ENCODE measurements at regions not wholly inside any gene's neighbourhood (a gene's known extent, or its start where the extent isn't known, plus 50 kb on each side); places are given as distances from the start of the nearest gene placed in this dataset.

DNA sequence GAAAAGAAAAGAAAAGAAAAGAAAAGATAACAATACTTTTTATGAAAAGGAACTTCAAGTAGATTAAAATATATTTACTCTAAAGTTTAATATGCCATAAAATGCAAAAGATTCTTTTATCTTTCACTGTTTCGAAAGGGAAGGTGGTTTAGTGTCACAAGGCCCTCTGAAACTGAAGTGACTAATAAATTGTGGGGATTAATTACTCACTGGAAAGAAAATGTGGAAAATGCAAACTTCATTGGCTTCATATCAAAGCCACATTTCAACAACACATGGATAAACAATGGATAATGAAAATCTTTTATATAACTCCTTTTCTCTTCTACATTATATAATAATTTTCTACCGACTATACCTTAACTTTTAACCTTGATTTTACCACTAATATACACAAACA is 320.5 kb upstream of the RSPO3 start:
- TF ChIP-seq, protein P1, sequence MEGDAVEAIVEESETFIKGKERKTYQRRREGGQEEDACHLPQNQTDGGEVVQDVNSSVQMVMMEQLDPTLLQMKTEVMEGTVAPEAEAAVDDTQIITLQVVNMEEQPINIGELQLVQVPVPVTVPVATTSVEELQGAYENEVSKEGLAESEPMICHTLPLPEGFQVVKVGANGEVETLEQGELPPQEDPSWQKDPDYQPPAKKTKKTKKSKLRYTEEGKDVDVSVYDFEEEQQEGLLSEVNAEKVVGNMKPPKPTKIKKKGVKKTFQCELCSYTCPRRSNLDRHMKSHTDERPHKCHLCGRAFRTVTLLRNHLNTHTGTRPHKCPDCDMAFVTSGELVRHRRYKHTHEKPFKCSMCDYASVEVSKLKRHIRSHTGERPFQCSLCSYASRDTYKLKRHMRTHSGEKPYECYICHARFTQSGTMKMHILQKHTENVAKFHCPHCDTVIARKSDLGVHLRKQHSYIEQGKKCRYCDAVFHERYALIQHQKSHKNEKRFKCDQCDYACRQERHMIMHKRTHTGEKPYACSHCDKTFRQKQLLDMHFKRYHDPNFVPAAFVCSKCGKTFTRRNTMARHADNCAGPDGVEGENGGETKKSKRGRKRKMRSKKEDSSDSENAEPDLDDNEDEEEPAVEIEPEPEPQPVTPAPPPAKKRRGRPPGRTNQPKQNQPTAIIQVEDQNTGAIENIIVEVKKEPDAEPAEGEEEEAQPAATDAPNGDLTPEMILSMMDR (IDR thresholded peaks at IDR 0.05 in 2 of 3, conservative IDR thresholded peaks at IDR 0.05 in 1 of 3; ENCODE audit: control insufficient read depth in 2 of 3, extremely low read depth in 1 of 3, insufficient read depth in 1 of 3, low read depth in 3 of 3, low read length in 3 of 3), result no peak
- TF ChIP-seq, protein P2, sequence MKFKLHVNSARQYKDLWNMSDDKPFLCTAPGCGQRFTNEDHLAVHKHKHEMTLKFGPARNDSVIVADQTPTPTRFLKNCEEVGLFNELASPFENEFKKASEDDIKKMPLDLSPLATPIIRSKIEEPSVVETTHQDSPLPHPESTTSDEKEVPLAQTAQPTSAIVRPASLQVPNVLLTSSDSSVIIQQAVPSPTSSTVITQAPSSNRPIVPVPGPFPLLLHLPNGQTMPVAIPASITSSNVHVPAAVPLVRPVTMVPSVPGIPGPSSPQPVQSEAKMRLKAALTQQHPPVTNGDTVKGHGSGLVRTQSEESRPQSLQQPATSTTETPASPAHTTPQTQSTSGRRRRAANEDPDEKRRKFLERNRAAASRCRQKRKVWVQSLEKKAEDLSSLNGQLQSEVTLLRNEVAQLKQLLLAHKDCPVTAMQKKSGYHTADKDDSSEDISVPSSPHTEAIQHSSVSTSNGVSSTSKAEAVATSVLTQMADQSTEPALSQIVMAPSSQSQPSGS (IDR thresholded peaks at IDR 0.05; ENCODE audit: low read length), result no peak
- no peak for TF ChIP-seq SMARCA5 (IDR thresholded peaks at IDR 0.05)
- TF ChIP-seq POLR2A (IDR thresholded peaks at IDR 0.05; ENCODE audit: low read depth, low read length), result no peak
- TF ChIP-seq RFX5 (IDR thresholded peaks at IDR 0.05; ENCODE audit: low read depth, low read length), result no peak
- no peak for TF ChIP-seq ASH2L (IDR thresholded peaks at IDR 0.05; ENCODE audit: borderline replicate concordance, low read depth)
- no peak for TF ChIP-seq MEF2A (IDR thresholded peaks at IDR 0.05; ENCODE audit: insufficient read depth, low read depth, low read length)

All from GM12878 (cell line).